H9 (cell line): ENCODE measurements at regions not wholly inside any gene's neighbourhood (a gene's known extent, or its start where the extent isn't known, plus 50 kb on each side); places are given as distances from the start of the nearest gene placed in this dataset.

Experiments used
- DNase-seq: peaks from one replicate; pipeline ENCODE4 v3.0.0-alpha.2; 2017
- H2AFZ ChIP-seq: one replicate; pipeline ENCODE4 v1.6.1; 2013; ENCODE audit warnings: mild to moderate bottlenecking, low read length, control low read depth, moderate library complexity
- H2AK5ac ChIP-seq: 2 replicates; pipeline ENCODE4 v1.6.1; 2013; ENCODE audit warnings: low read length, control low read depth, mixed read lengths; ENCODE audit not compliant: insufficient read length
- H2BK120ac ChIP-seq: one replicate; pipeline ENCODE4 v1.6.1; 2013; ENCODE audit warnings: low read depth, mild to moderate bottlenecking, low read length, control low read depth, inconsistent platforms; ENCODE audit not compliant: poor library complexity, severe bottlenecking
- H2BK12ac ChIP-seq: 2 replicates; pipeline ENCODE4 v1.6.1; 2013; ENCODE audit warnings: low read length, control low read depth, mixed read lengths, low read depth; ENCODE audit not compliant: insufficient read length
- H2BK15ac ChIP-seq: 2 replicates; pipeline ENCODE4 v1.6.1; 2013; ENCODE audit warnings: low read depth, low read length, control low read depth
- H2BK20ac ChIP-seq: one replicate; pipeline ENCODE4 v1.6.1; 2013; ENCODE audit warnings: low read depth, mild to moderate bottlenecking, low read length, control low read depth, inconsistent platforms; ENCODE audit not compliant: poor library complexity, severe bottlenecking
- H2BK5ac ChIP-seq: 2 replicates; pipeline ENCODE4 v1.6.1; 2013; ENCODE audit warnings: low read length, control low read depth, mixed read lengths; ENCODE audit not compliant: insufficient read length
- H3K14ac ChIP-seq: 2 replicates; pipeline ENCODE4 v1.6.1; 2013; ENCODE audit warnings: low read length, control low read depth; ENCODE audit not compliant: insufficient read depth
- H3K18ac ChIP-seq: 2 replicates; pipeline ENCODE4 v1.6.1; 2013; ENCODE audit warnings: low read depth, mild to moderate bottlenecking, mixed read lengths, low read length, control low read depth; ENCODE audit not compliant: insufficient read length
- H3K23ac ChIP-seq: 2 replicates; pipeline ENCODE4 v1.6.1; 2013; ENCODE audit warnings: low read length, control low read depth, mixed read lengths, low read depth; ENCODE audit not compliant: insufficient read length
- H3K23me2 ChIP-seq: 2 replicates; pipeline ENCODE4 v1.6.1; 2013; ENCODE audit warnings: low read depth, mild to moderate bottlenecking, mixed read lengths, low read length, control low read depth; ENCODE audit not compliant: insufficient read length, poor library complexity, severe bottlenecking
- H3K27ac ChIP-seq: 2 replicates; pipeline ENCODE4 v1.5.1; 2013; ENCODE audit warnings: low read length, control low read depth, mixed read lengths, low read depth; ENCODE audit not compliant: insufficient read length
- H3K27me3 ChIP-seq: 2 replicates; pipeline ENCODE4 v1.6.1; 2013; ENCODE audit warnings: low read length, control low read depth, inconsistent platforms; ENCODE audit not compliant: insufficient read depth
- H3K4ac ChIP-seq: 2 replicates; pipeline ENCODE4 v1.6.1; 2013; ENCODE audit warnings: low read depth, mild to moderate bottlenecking, control low read depth, inconsistent platforms, low read length, moderate library complexity
- H3K4me1 ChIP-seq: 2 replicates; pipeline ENCODE4 v1.6.1; 2013; ENCODE audit warnings: low read length, control low read depth, inconsistent platforms; ENCODE audit not compliant: insufficient read depth
- H3K4me2 ChIP-seq: 2 replicates; pipeline ENCODE4 v1.6.1; 2013; ENCODE audit warnings: low read length, control low read depth, mixed read lengths; ENCODE audit not compliant: insufficient read length, insufficient read depth
- H3K56ac ChIP-seq: 2 replicates; pipeline ENCODE4 v1.6.1; 2013; ENCODE audit warnings: low read depth, mild to moderate bottlenecking, mixed read lengths, low read length, control low read depth; ENCODE audit not compliant: insufficient read length
- H3K79me1 ChIP-seq: 2 replicates; pipeline ENCODE4 v1.6.1; 2013; ENCODE audit warnings: low read depth, mild to moderate bottlenecking, moderate library complexity, low read length, control low read depth, inconsistent platforms; ENCODE audit not compliant: insufficient read depth, poor library complexity, severe bottlenecking
- H3K79me2 ChIP-seq: 2 replicates; pipeline ENCODE4 v1.6.1; 2013; ENCODE audit warnings: low read length, control low read depth, inconsistent platforms; ENCODE audit not compliant: insufficient read depth
- H3K9ac ChIP-seq: 2 replicates; pipeline ENCODE4 v1.6.1; 2013; ENCODE audit warnings: low read length, control low read depth, mixed read lengths; ENCODE audit not compliant: insufficient read length; ENCODE audit errors: extremely low read depth
- H3K9me3 ChIP-seq: one replicate; pipeline ENCODE4 v1.6.1; 2013; ENCODE audit warnings: low read depth, low read length, inconsistent platforms; ENCODE audit not compliant: control insufficient read depth
- H3T11ph ChIP-seq: one replicate; pipeline ENCODE4 v1.6.1; 2013; ENCODE audit warnings: mild to moderate bottlenecking, low read length, control low read depth, inconsistent platforms
- H4K20me1 ChIP-seq: one replicate; pipeline ENCODE4 v1.6.1; 2013; ENCODE audit not compliant: control insufficient read depth, insufficient read length, insufficient read depth
- H4K5ac ChIP-seq: 2 replicates; pipeline ENCODE4 v1.6.1; 2013; ENCODE audit warnings: low read depth, mild to moderate bottlenecking, mixed read lengths, low read length, control low read depth; ENCODE audit not compliant: insufficient read length
- H4K8ac ChIP-seq: replicated peaks from 2 replicates; pipeline ENCODE4 v1.6.1; 2013; ENCODE audit warnings: low read length, control low read depth, mixed read lengths, low read depth; ENCODE audit not compliant: insufficient read length
- H4K91ac ChIP-seq: 2 replicates; pipeline ENCODE4 v1.6.1; 2013; ENCODE audit warnings: low read depth, mild to moderate bottlenecking, moderate library complexity, mixed read lengths, low read length, control low read depth; ENCODE audit not compliant: insufficient read length
- H3K27ac Mint-ChIP-seq, 3 experiments: 2 replicates in 2 of 3; 3 replicates in 1 of 3; pipeline ENCODE4 v1.8.0; 2020 to 2021; ENCODE audit warnings: mixed read lengths in 3 of 3, mild to moderate bottlenecking in 1 of 3, moderate library complexity in 1 of 3
- H3K27me3 Mint-ChIP-seq: 2 replicates; pipeline ENCODE4 v1.8.0; 2021; ENCODE audit warnings: low read depth, mild to moderate bottlenecking, moderate library complexity, mixed read lengths
- H3K36me3 Mint-ChIP-seq, 3 experiments: 2 replicates in 2 of 3; 3 replicates in 1 of 3; pipeline ENCODE4 v1.8.0; 2020 to 2021; ENCODE audit warnings: low read depth in 3 of 3, mixed read lengths in 3 of 3; ENCODE audit not compliant: insufficient read depth in 1 of 3
- H3K4me1 Mint-ChIP-seq, 2 experiments: 2 replicates each; pipeline ENCODE4 v1.8.0; 2020; ENCODE audit warnings: mixed read lengths in 2 of 2
- H3K4me3 Mint-ChIP-seq, 2 experiments: 2 replicates in 1 of 2; 3 replicates in 1 of 2; pipeline ENCODE4 v1.8.0; 2020 to 2021; ENCODE audit warnings: mild to moderate bottlenecking in 2 of 2, mixed read lengths in 2 of 2, moderate library complexity in 1 of 2
- H3K9me3 Mint-ChIP-seq, 2 experiments: 2 replicates in 1 of 2; 3 replicates in 1 of 2; pipeline ENCODE4 v1.8.0; 2020; ENCODE audit warnings: mild to moderate bottlenecking in 2 of 2, mixed read lengths in 2 of 2, moderate library complexity in 1 of 2
- CTCF ChIP-seq: fragments of 200-600 bp; sonication (generic); conservative IDR thresholded peaks from 3 replicates; pipeline ENCODE4 v1.8.0; 2021; ENCODE audit warnings: antibody characterized with exemption, mild to moderate bottlenecking
- WGBS: extraction: QIAGEN DNeasy Blood & Tissue Kit; methylation state at CpG from one replicate; pipeline ENCODE4 v1.1.7; 2013; ENCODE audit warnings: missing lambda C conversion rate, low lambda C conversion rate, mixed read lengths; ENCODE audit not compliant: insufficient read length; ENCODE audit errors: extremely low coverage; 5-methylcytosine and 5-hydroxymethylcytosine counted together

GRCh38 chr2:238974501-238975166 is 126.7 kb downstream of the TWIST2 start:
- Histone ChIP-seq H4K91ac (no peak overlapping the region), H3T11ph (no peak overlapping the region), H2BK5ac (no peak overlapping the region), H3K56ac (no peak overlapping the region), H2BK120ac (no peak overlapping the region), H3K14ac (no peak overlapping the region), H3K9ac (no peak overlapping the region), H3K4me2 (no peak overlapping the region), H3K9me3 (no peaks in the 10 kb centered on the region), H3K79me1 (no peaks in the 10 kb centered on the region), H2BK20ac (no peak overlapping the region), H3K23me2 (no peaks in the 10 kb centered on the region), H3K4me1 (no peaks in the 10 kb centered on the region), H3K79me2 (no peaks in the 10 kb centered on the region), H4K8ac (no peak overlapping the region), H2AFZ (no peak overlapping the region), H3K18ac (peak overlapping the region; percentile 58), H2BK15ac (no peak overlapping the region), H2AK5ac (no peak overlapping the region), H4K20me1 (no peaks in the 10 kb centered on the region), H4K5ac (no peak overlapping the region), H3K27me3 (no peaks in the 10 kb centered on the region), H3K4ac (no peak overlapping the region), H3K23ac (no peak overlapping the region), H3K27ac (no peak overlapping the region), H2BK12ac (no peak overlapping the region)
- Mint-ChIP-seq H3K27ac (no peak overlapping the region), H3K4me1 (peaks cover 2 to 7% of the 10 kb centered on the region in 2 experiments; a peak in 2 of 4 replicates), H3K4me3 (no peak overlapping the region), H3K9me3 (peaks cover 8 to 16% of the 10 kb centered on the region in 2 experiments), H3K27me3 (peaks cover 20% of the 10 kb centered on the region), H3K36me3 (peaks cover 3 to 5% (median 4%) of the 10 kb centered on the region in 3 experiments; a peak in 4 of 7 replicates)
- peak; percentile 73 for DNase-seq
- TF ChIP-seq CTCF = peak; percentile 54; the same call in 2 of the 3 replicates
- no CpG with 5 or more reads among the region's 6 CpGs for WGBS
